ENCODE measurements at regions not wholly inside any gene's neighbourhood (a gene's known extent, or its start where the extent isn't known, plus 50 kb on each side); places are given as distances from the start of the nearest gene placed in this dataset.

GRCh38 chr11:115065830-115066664 is 387.7 kb downstream of the NXPE2 start:
- Histone ChIP-seq H3K27ac (ENCODE audit: low read length) (no peak overlapping the region), H3K36me3 (ENCODE audit: control insufficient read depth in 2 of 2, extremely low read depth in 1 of 2, insufficient read depth in 1 of 2, low read length in 1 of 2) (no peaks in the 10 kb centered on the region), H3K4me1 (ENCODE audit: control insufficient read depth in 1 of 2, extremely low read depth in 1 of 2, insufficient read depth in 2 of 2, low read length in 2 of 2) (no peaks in the 10 kb centered on the region), H3K27me3 (replicated peaks in 1 of 2; ENCODE audit: control insufficient read depth in 2 of 2, extremely low read depth in 1 of 2, insufficient read depth in 2 of 2, low read length in 1 of 2) (peaks cover 0 to 3% of the 10 kb centered on the region in 2 experiments), H3K9me3 (no peaks in the 10 kb centered on the region), H3K4me3 (ENCODE audit: control insufficient read depth in 1 of 2, extremely low read depth in 1 of 2, low read length in 1 of 2) (no peak overlapping the region)
- Mint-ChIP-seq H3K27me3 (peaks cover 0 to 2% of the 10 kb centered on the region in 2 donors), H3K4me3 (no peak overlapping the region), H3K36me3 (no peaks in the 10 kb centered on the region), H3K4me1 (no peaks in the 10 kb centered on the region), H3K9me3 (peaks cover 0 to 2% (median 0%) of the 10 kb centered on the region in 3 donors), H3K27ac (no peak overlapping the region)
- CTCF ChIA-PET, result no interaction called here
- ATAC-seq (replicated peaks in 1 of 4), result no peak
- POLR2A ChIA-PET, result no interaction called here
- DNase-seq, result no peak
- WGBS (ENCODE audit: insufficient coverage), result 94% methylated on average over 2 of the region's 9 CpGs

GRCh38 chr11:115067471-115067870 is 389.1 kb downstream of the NXPE2 start:
- Histone ChIP-seq H3K4me3 (ENCODE audit: control insufficient read depth in 1 of 2, extremely low read depth in 1 of 2, low read length in 1 of 2) (no peak overlapping the region), H3K9me3 (no peaks in the 10 kb centered on the region), H3K36me3 (ENCODE audit: control insufficient read depth in 2 of 2, extremely low read depth in 1 of 2, insufficient read depth in 1 of 2, low read length in 1 of 2) (no peaks in the 10 kb centered on the region), H3K27me3 (replicated peaks in 1 of 2; ENCODE audit: control insufficient read depth in 2 of 2, extremely low read depth in 1 of 2, insufficient read depth in 2 of 2, low read length in 1 of 2) (peaks cover 0 to 3% of the 10 kb centered on the region in 2 experiments), H3K4me1 (ENCODE audit: control insufficient read depth in 1 of 2, extremely low read depth in 1 of 2, insufficient read depth in 2 of 2, low read length in 2 of 2) (no peaks in the 10 kb centered on the region), H3K27ac (ENCODE audit: low read length) (no peak overlapping the region)
- POLR2A ChIA-PET, result no interaction called here
- H3K36me3 Mint-ChIP-seq, result no peaks in the 10 kb centered on the region
- no peaks in the 10 kb centered on the region for H3K4me1 Mint-ChIP-seq
- CTCF ChIA-PET, result no interaction called here
- H3K4me3 Mint-ChIP-seq, result no peak overlapping the region
- no peak for ATAC-seq (replicated peaks in 1 of 4)
- peaks cover 0 to 2% (median 0%) of the 10 kb centered on the region in 3 donors for H3K9me3 Mint-ChIP-seq
- H3K27ac Mint-ChIP-seq, result no peak overlapping the region
- DNase-seq, result no peak
- WGBS (ENCODE audit: insufficient coverage), result no CpG with 5 or more reads among the region's 1 CpG
- H3K27me3 Mint-ChIP-seq, result peaks cover 0 to 2% of the 10 kb centered on the region in 2 donors

- no peak overlapping the region for H3K4me3 Mint-ChIP-seq
- H3K27ac ChIP-seq (ENCODE audit: low read length), result no peak overlapping the region
- ATAC-seq (replicated peaks in 1 of 4) (no peak), DNase-seq (no peak)
- CTCF ChIA-PET, result no interaction called here
- no peaks in the 10 kb centered on the region for H3K36me3 Mint-ChIP-seq
- POLR2A ChIA-PET, result no interaction called here
- H3K36me3 ChIP-seq (ENCODE audit: control insufficient read depth in 2 of 2, extremely low read depth in 1 of 2, insufficient read depth in 1 of 2, low read length in 1 of 2), result no peaks in the 10 kb centered on the region
- H3K9me3 Mint-ChIP-seq, result peaks cover 0 to 2% (median 0%) of the 10 kb centered on the region in 3 donors
- no peaks in the 10 kb centered on the region for H3K9me3 ChIP-seq
- 94% methylated on average over 3 of the region's 9 CpGs for WGBS (ENCODE audit: insufficient coverage)
- no peaks in the 10 kb centered on the region for H3K4me1 Mint-ChIP-seq
- H3K27me3 ChIP-seq (replicated peaks in 1 of 2; ENCODE audit: control insufficient read depth in 2 of 2, extremely low read depth in 1 of 2, insufficient read depth in 2 of 2, low read length in 1 of 2), result peaks cover 0 to 3% of the 10 kb centered on the region in 2 experiments
- peaks cover 0 to 2% of the 10 kb centered on the region in 2 donors for H3K27me3 Mint-ChIP-seq
- H3K4me1 ChIP-seq (ENCODE audit: control insufficient read depth in 1 of 2, extremely low read depth in 1 of 2, insufficient read depth in 2 of 2, low read length in 2 of 2), result no peaks in the 10 kb centered on the region
- H3K4me3 ChIP-seq (ENCODE audit: control insufficient read depth in 1 of 2, extremely low read depth in 1 of 2, low read length in 1 of 2), result no peak overlapping the region
- no peak overlapping the region for H3K27ac Mint-ChIP-seq
Measured at GRCh38 chr11:115067900-115068530, 389.7 kb downstream of the NXPE2 start.

GRCh38 chr11:115069599-115069998 is 391.3 kb downstream of the NXPE2 start:
- Mint-ChIP-seq H3K9me3 (peaks cover 0 to 2% (median 0%) of the 10 kb centered on the region in 3 donors), H3K27ac (no peak overlapping the region), H3K36me3 (no peaks in the 10 kb centered on the region), H3K4me1 (no peaks in the 10 kb centered on the region), H3K27me3 (peaks cover 2 to 5% of the 10 kb centered on the region in 2 donors), H3K4me3 (no peak overlapping the region)
- no CpG with 5 or more reads among the region's 6 CpGs for WGBS (ENCODE audit: insufficient coverage)
- H3K4me3 ChIP-seq (ENCODE audit: control insufficient read depth in 1 of 2, extremely low read depth in 1 of 2, low read length in 1 of 2), result no peak overlapping the region
- H3K27me3 ChIP-seq (replicated peaks in 1 of 2; ENCODE audit: control insufficient read depth in 2 of 2, extremely low read depth in 1 of 2, insufficient read depth in 2 of 2, low read length in 1 of 2), result peaks cover 0 to 2% of the 10 kb centered on the region in 2 experiments
- POLR2A ChIA-PET, result no interaction called here
- no peaks in the 10 kb centered on the region for H3K4me1 ChIP-seq (ENCODE audit: control insufficient read depth in 1 of 2, extremely low read depth in 1 of 2, insufficient read depth in 2 of 2, low read length in 2 of 2)
- ATAC-seq (replicated peaks in 1 of 4) (no peak), DNase-seq (no peak)
- CTCF ChIA-PET, result no interaction called here
- H3K27ac ChIP-seq (ENCODE audit: low read length), result no peak overlapping the region
- H3K36me3 ChIP-seq (ENCODE audit: control insufficient read depth in 2 of 2, extremely low read depth in 1 of 2, insufficient read depth in 1 of 2, low read length in 1 of 2), result no peaks in the 10 kb centered on the region
- H3K9me3 ChIP-seq, result no peaks in the 10 kb centered on the region

GRCh38 chr11:115075356-115075755 is 397.0 kb downstream of the NXPE2 start:
- no peaks in the 10 kb centered on the region for H3K36me3 ChIP-seq (ENCODE audit: control insufficient read depth in 2 of 2, extremely low read depth in 1 of 2, insufficient read depth in 1 of 2, low read length in 1 of 2)
- H3K4me3 ChIP-seq (ENCODE audit: control insufficient read depth in 1 of 2, extremely low read depth in 1 of 2, low read length in 1 of 2), result no peak overlapping the region
- H3K9me3 ChIP-seq, result no peaks in the 10 kb centered on the region
- POLR2A ChIA-PET, result no interaction called here
- no peak overlapping the region for H3K4me3 Mint-ChIP-seq
- ATAC-seq (replicated peaks in 1 of 4) (no peak), DNase-seq (no peak)
- peaks cover 0 to 2% of the 10 kb centered on the region in 2 experiments for H3K27me3 ChIP-seq (replicated peaks in 1 of 2; ENCODE audit: control insufficient read depth in 2 of 2, extremely low read depth in 1 of 2, insufficient read depth in 2 of 2, low read length in 1 of 2)
- H3K4me1 ChIP-seq (ENCODE audit: control insufficient read depth in 1 of 2, extremely low read depth in 1 of 2, insufficient read depth in 2 of 2, low read length in 2 of 2), result no peaks in the 10 kb centered on the region
- CTCF ChIA-PET, result no interaction called here
- H3K4me1 Mint-ChIP-seq, result no peaks in the 10 kb centered on the region
- H3K27ac ChIP-seq (ENCODE audit: low read length), result no peak overlapping the region
- H3K27ac Mint-ChIP-seq, result no peak overlapping the region
- WGBS (ENCODE audit: insufficient coverage), result no CpG with 5 or more reads among the region's 3 CpGs
- H3K27me3 Mint-ChIP-seq, result peaks cover 2 to 15% of the 10 kb centered on the region in 2 donors
- H3K9me3 Mint-ChIP-seq, result no peaks in the 10 kb centered on the region
- no peaks in the 10 kb centered on the region for H3K36me3 Mint-ChIP-seq

GRCh38 chr11:115077740-115078139 is 399.4 kb downstream of the NXPE2 start:
- Histone ChIP-seq H3K4me3 (ENCODE audit: control insufficient read depth in 1 of 2, extremely low read depth in 1 of 2, low read length in 1 of 2) (no peak overlapping the region), H3K27me3 (replicated peaks in 1 of 2; ENCODE audit: control insufficient read depth in 2 of 2, extremely low read depth in 1 of 2, insufficient read depth in 2 of 2, low read length in 1 of 2) (peaks cover 0 to 2% of the 10 kb centered on the region in 2 experiments), H3K27ac (ENCODE audit: low read length) (no peak overlapping the region), H3K9me3 (no peaks in the 10 kb centered on the region), H3K36me3 (ENCODE audit: control insufficient read depth in 2 of 2, extremely low read depth in 1 of 2, insufficient read depth in 1 of 2, low read length in 1 of 2) (no peaks in the 10 kb centered on the region), H3K4me1 (ENCODE audit: control insufficient read depth in 1 of 2, extremely low read depth in 1 of 2, insufficient read depth in 2 of 2, low read length in 2 of 2) (no peaks in the 10 kb centered on the region)
- Mint-ChIP-seq H3K27me3 (peaks cover 0 to 15% of the 10 kb centered on the region in 2 donors), H3K4me3 (no peak overlapping the region), H3K27ac (no peak overlapping the region), H3K4me1 (no peaks in the 10 kb centered on the region), H3K36me3 (no peaks in the 10 kb centered on the region), H3K9me3 (no peaks in the 10 kb centered on the region)
- ATAC-seq (replicated peaks in 1 of 4), result no peak
- ChIA-PET POLR2A (interaction anchor here in 1 of 2 donors (0.5 kb wide), 1 partner anchor 77 kb away, joined by 6 read pairs; no protein-coding TSS in a partner anchor), CTCF (no interaction called here)
- WGBS (ENCODE audit: insufficient coverage), result 63% methylated on average over 1 of the region's 2 CpGs
- no peak for DNase-seq

Measured in T-cell (primary cell).